GM19240 (cell line): ENCODE measurements at regions not wholly inside any gene's neighbourhood (a gene's known extent, or its start where the extent isn't known, plus 50 kb on each side); places are given as distances from the start of the nearest gene placed in this dataset.

Experiments used
- DNase-seq: peaks from one replicate; pipeline ENCODE4 v3.0.0; 2011; ENCODE audit warnings: low spot score; ENCODE audit not compliant: insufficient read length

- DNase-seq = no peak
These were observed 128.3 kb upstream of the SEMA6D start for GRCh38 chr15:47588958-47589357.

GRCh38 chr15:47598996-47599395, 118.3 kb upstream of the SEMA6D start:
- no peak for DNase-seq

- no peak for DNase-seq
These were observed 117.5 kb upstream of the SEMA6D start for GRCh38 chr15:47599806-47600205.

GRCh38 chr15:47602121-47602520, 115.2 kb upstream of the SEMA6D start:
- DNase-seq = no peak

- DNase-seq = no peak
These were observed 114.3 kb upstream of the SEMA6D start for GRCh38 chr15:47603026-47603425.

GRCh38 chr15:47607695-47608094, 109.6 kb upstream of the SEMA6D start:
- no peak for DNase-seq

- DNase-seq = no peak
These were observed 107.6 kb upstream of the SEMA6D start for GRCh38 chr15:47609693-47610092.

- no peak for DNase-seq
These were observed 106.6 kb upstream of the SEMA6D start for GRCh38 chr15:47610736-47611135.

GRCh38 chr15:47614360-47615011, 102.8 kb upstream of the SEMA6D start:
- no peak for DNase-seq

GRCh38 chr15:47616876-47617275, 100.4 kb upstream of the SEMA6D start:
- DNase-seq = no peak

- no peak for DNase-seq
These were observed 99.1 kb upstream of the SEMA6D start for GRCh38 chr15:47618241-47618640.

- no peak for DNase-seq
These were observed 96.2 kb upstream of the SEMA6D start for GRCh38 chr15:47620960-47621681.

GRCh38 chr15:47622055-47622454, 95.2 kb upstream of the SEMA6D start:
- DNase-seq = no peak

GRCh38 chr15:47624503-47624902, 92.8 kb upstream of the SEMA6D start:
- no peak for DNase-seq

GRCh38 chr15:47639042-47639441, 78.3 kb upstream of the SEMA6D start:
- no peak for DNase-seq

GRCh38 chr15:47640079-47640478, 77.2 kb upstream of the SEMA6D start:
- no peak for DNase-seq

- DNase-seq = no peak
These were observed 76.4 kb upstream of the SEMA6D start for GRCh38 chr15:47640901-47641300.

- DNase-seq = no peak
These were observed 72.6 kb upstream of the SEMA6D start for GRCh38 chr15:47644722-47645121.

- no peak for DNase-seq
These were observed 66.7 kb upstream of the SEMA6D start for GRCh38 chr15:47650564-47650963.

- DNase-seq = no peak
These were observed 65.0 kb upstream of the SEMA6D start for GRCh38 chr15:47652328-47652727.

- no peak for DNase-seq
These were observed 64.5 kb upstream of the SEMA6D start for GRCh38 chr15:47652844-47653243.

GRCh38 chr15:47661661-47662180, 55.6 kb upstream of the SEMA6D start:
- DNase-seq = no peak

- DNase-seq = no peak
These were observed 54.2 kb upstream of the SEMA6D start for GRCh38 chr15:47663101-47663500.
